ENCODE measurements at regions not wholly inside any gene's neighbourhood (a gene's known extent, or its start where the extent isn't known, plus 50 kb on each side); places are given as distances from the start of the nearest gene placed in this dataset.

DNA sequence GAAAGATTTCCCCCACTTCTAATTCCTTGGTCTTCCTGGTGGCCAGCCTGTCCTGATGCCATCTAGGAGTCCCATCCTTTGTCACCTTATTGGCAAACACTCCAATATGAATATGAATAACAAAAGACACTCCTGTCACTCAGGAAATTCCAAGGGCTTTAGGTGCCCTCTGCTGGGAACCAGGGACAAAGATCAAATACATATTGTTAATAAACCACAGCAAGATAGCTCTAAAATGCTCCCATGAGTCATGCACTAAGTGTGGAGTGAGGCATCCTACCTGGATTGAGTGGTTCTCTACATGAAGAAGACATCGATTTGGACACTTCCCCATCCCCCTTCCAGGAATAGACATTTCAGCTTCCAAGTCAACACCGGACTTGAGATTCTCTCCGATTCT is 823.6 kb downstream of the TBC1D22A start:
- peak in 1 of 12 donors; percentile 13 for TF ChIP-seq CTCF (IDR thresholded peaks at IDR 0.05)
- TF ChIP-seq POLR2A (IDR thresholded peaks at IDR 0.05), result no peak

All from heart left ventricle (tissue), 13 donors.